ENCODE measurements at regions not wholly inside any gene's neighbourhood (a gene's known extent, or its start where the extent isn't known, plus 50 kb on each side); places are given as distances from the start of the nearest gene placed in this dataset.

GRCh38 chr7:52652621-52653020 is 382.8 kb upstream of the POM121L12 start:
- no peak overlapping the region for H3K4me3 ChIP-seq (ENCODE audit: low read depth in 1 of 2, low read length in 2 of 2)
- no peaks in the 10 kb centered on the region for H3K27me3 ChIP-seq (ENCODE audit: low read depth, low read length)
- H3K27ac ChIP-seq (ENCODE audit: low read length), result no peak overlapping the region
- H3K4me1 ChIP-seq (ENCODE audit: control insufficient read depth in 1 of 2, insufficient read depth in 2 of 2, low read length in 2 of 2), result no peaks in the 10 kb centered on the region
- H3K36me3 ChIP-seq (ENCODE audit: control insufficient read depth in 1 of 2, insufficient read depth in 2 of 2, low read length in 2 of 2), result no peaks in the 10 kb centered on the region
- no peaks in the 10 kb centered on the region for H3K9me3 ChIP-seq (ENCODE audit: control insufficient read depth in 1 of 2, low read length in 2 of 2)

- Histone ChIP-seq H3K9me3 (ENCODE audit: control insufficient read depth in 1 of 2, low read length in 2 of 2) (peaks cover 0 to 4% of the 10 kb centered on the region in 2 donors), H3K36me3 (ENCODE audit: control insufficient read depth in 1 of 2, insufficient read depth in 2 of 2, low read length in 2 of 2) (no peaks in the 10 kb centered on the region), H3K4me3 (ENCODE audit: low read depth in 1 of 2, low read length in 2 of 2) (no peak overlapping the region), H3K27me3 (ENCODE audit: low read depth, low read length) (no peaks in the 10 kb centered on the region), H3K27ac (ENCODE audit: low read length) (no peak overlapping the region), H3K4me1 (ENCODE audit: control insufficient read depth in 1 of 2, insufficient read depth in 2 of 2, low read length in 2 of 2) (no peaks in the 10 kb centered on the region)
These were observed 386.6 kb upstream of the POM121L12 start for GRCh38 chr7:52648872-52649271.

- Histone ChIP-seq H3K4me3 (ENCODE audit: low read depth in 1 of 2, low read length in 2 of 2) (no peak overlapping the region), H3K36me3 (ENCODE audit: control insufficient read depth in 1 of 2, insufficient read depth in 2 of 2, low read length in 2 of 2) (no peaks in the 10 kb centered on the region), H3K9me3 (ENCODE audit: control insufficient read depth in 1 of 2, low read length in 2 of 2) (peaks cover 0 to 4% of the 10 kb centered on the region in 2 donors), H3K27me3 (ENCODE audit: low read depth, low read length) (no peaks in the 10 kb centered on the region), H3K27ac (ENCODE audit: low read length) (no peak overlapping the region), H3K4me1 (ENCODE audit: control insufficient read depth in 1 of 2, insufficient read depth in 2 of 2, low read length in 2 of 2) (no peaks in the 10 kb centered on the region)
These were observed 388.4 kb upstream of the POM121L12 start for GRCh38 chr7:52647046-52647445.

GRCh38 chr7:52639981-52640380 is 395.5 kb upstream of the POM121L12 start:
- Histone ChIP-seq H3K36me3 (ENCODE audit: control insufficient read depth in 1 of 2, insufficient read depth in 2 of 2, low read length in 2 of 2) (no peaks in the 10 kb centered on the region), H3K4me3 (ENCODE audit: low read depth in 1 of 2, low read length in 2 of 2) (no peak overlapping the region), H3K27ac (ENCODE audit: low read length) (no peak overlapping the region), H3K9me3 (ENCODE audit: control insufficient read depth in 1 of 2, low read length in 2 of 2) (no peaks in the 10 kb centered on the region), H3K27me3 (ENCODE audit: low read depth, low read length) (no peaks in the 10 kb centered on the region), H3K4me1 (ENCODE audit: control insufficient read depth in 1 of 2, insufficient read depth in 2 of 2, low read length in 2 of 2) (no peaks in the 10 kb centered on the region)

- Histone ChIP-seq H3K36me3 (ENCODE audit: control insufficient read depth in 1 of 2, insufficient read depth in 2 of 2, low read length in 2 of 2) (no peaks in the 10 kb centered on the region), H3K9me3 (ENCODE audit: control insufficient read depth in 1 of 2, low read length in 2 of 2) (no peaks in the 10 kb centered on the region), H3K27ac (ENCODE audit: low read length) (no peak overlapping the region), H3K27me3 (ENCODE audit: low read depth, low read length) (no peaks in the 10 kb centered on the region), H3K4me1 (ENCODE audit: control insufficient read depth in 1 of 2, insufficient read depth in 2 of 2, low read length in 2 of 2) (no peaks in the 10 kb centered on the region), H3K4me3 (ENCODE audit: low read depth in 1 of 2, low read length in 2 of 2) (no peak overlapping the region)
These were observed 396.3 kb upstream of the POM121L12 start for GRCh38 chr7:52639126-52639525.

GRCh38 chr7:52635021-52635420 is 400.4 kb upstream of the POM121L12 start:
- no peak overlapping the region for H3K27ac ChIP-seq (ENCODE audit: low read length)
- H3K27me3 ChIP-seq (ENCODE audit: low read depth, low read length), result no peaks in the 10 kb centered on the region
- H3K4me3 ChIP-seq (ENCODE audit: low read depth in 1 of 2, low read length in 2 of 2), result no peak overlapping the region
- H3K9me3 ChIP-seq (ENCODE audit: control insufficient read depth in 1 of 2, low read length in 2 of 2), result no peaks in the 10 kb centered on the region
- H3K4me1 ChIP-seq (ENCODE audit: control insufficient read depth in 1 of 2, insufficient read depth in 2 of 2, low read length in 2 of 2), result no peaks in the 10 kb centered on the region
- no peaks in the 10 kb centered on the region for H3K36me3 ChIP-seq (ENCODE audit: control insufficient read depth in 1 of 2, insufficient read depth in 2 of 2, low read length in 2 of 2)

- no peaks in the 10 kb centered on the region for H3K27me3 ChIP-seq (ENCODE audit: low read depth, low read length)
- no peaks in the 10 kb centered on the region for H3K9me3 ChIP-seq (ENCODE audit: control insufficient read depth in 1 of 2, low read length in 2 of 2)
- H3K27ac ChIP-seq (ENCODE audit: low read length), result no peak overlapping the region
- no peak overlapping the region for H3K4me3 ChIP-seq (ENCODE audit: low read depth in 1 of 2, low read length in 2 of 2)
- H3K4me1 ChIP-seq (ENCODE audit: control insufficient read depth in 1 of 2, insufficient read depth in 2 of 2, low read length in 2 of 2), result no peaks in the 10 kb centered on the region
- no peaks in the 10 kb centered on the region for H3K36me3 ChIP-seq (ENCODE audit: control insufficient read depth in 1 of 2, insufficient read depth in 2 of 2, low read length in 2 of 2)
These were observed 414.6 kb upstream of the POM121L12 start for GRCh38 chr7:52620849-52621248.

- Histone ChIP-seq H3K4me1 (ENCODE audit: control insufficient read depth in 1 of 2, insufficient read depth in 2 of 2, low read length in 2 of 2) (no peaks in the 10 kb centered on the region), H3K27me3 (ENCODE audit: low read depth, low read length) (no peaks in the 10 kb centered on the region), H3K27ac (ENCODE audit: low read length) (no peak overlapping the region), H3K4me3 (ENCODE audit: low read depth in 1 of 2, low read length in 2 of 2) (no peak overlapping the region), H3K36me3 (ENCODE audit: control insufficient read depth in 1 of 2, insufficient read depth in 2 of 2, low read length in 2 of 2) (no peaks in the 10 kb centered on the region), H3K9me3 (ENCODE audit: control insufficient read depth in 1 of 2, low read length in 2 of 2) (no peaks in the 10 kb centered on the region)
These were observed 418.9 kb upstream of the POM121L12 start for GRCh38 chr7:52616552-52616951.

- Histone ChIP-seq H3K4me1 (ENCODE audit: control insufficient read depth in 1 of 2, insufficient read depth in 2 of 2, low read length in 2 of 2) (no peaks in the 10 kb centered on the region), H3K4me3 (ENCODE audit: low read depth in 1 of 2, low read length in 2 of 2) (no peak overlapping the region), H3K9me3 (ENCODE audit: control insufficient read depth in 1 of 2, low read length in 2 of 2) (peaks cover 0 to 3% of the 10 kb centered on the region in 2 donors), H3K36me3 (ENCODE audit: control insufficient read depth in 1 of 2, insufficient read depth in 2 of 2, low read length in 2 of 2) (no peaks in the 10 kb centered on the region), H3K27me3 (ENCODE audit: low read depth, low read length) (no peaks in the 10 kb centered on the region), H3K27ac (ENCODE audit: low read length) (no peak overlapping the region)
These were observed 420.3 kb upstream of the POM121L12 start for GRCh38 chr7:52615021-52615695.

- Histone ChIP-seq H3K36me3 (ENCODE audit: control insufficient read depth in 1 of 2, insufficient read depth in 2 of 2, low read length in 2 of 2) (no peaks in the 10 kb centered on the region), H3K4me1 (ENCODE audit: control insufficient read depth in 1 of 2, insufficient read depth in 2 of 2, low read length in 2 of 2) (no peaks in the 10 kb centered on the region), H3K27me3 (ENCODE audit: low read depth, low read length) (no peaks in the 10 kb centered on the region), H3K4me3 (ENCODE audit: low read depth in 1 of 2, low read length in 2 of 2) (no peak overlapping the region), H3K27ac (ENCODE audit: low read length) (no peak overlapping the region), H3K9me3 (ENCODE audit: control insufficient read depth in 1 of 2, low read length in 2 of 2) (peaks cover 0 to 3% of the 10 kb centered on the region in 2 donors)
These were observed 425.9 kb upstream of the POM121L12 start for GRCh38 chr7:52609511-52609910.

- H3K27me3 ChIP-seq (ENCODE audit: low read depth, low read length), result no peaks in the 10 kb centered on the region
- H3K4me3 ChIP-seq (ENCODE audit: low read depth in 1 of 2, low read length in 2 of 2), result no peak overlapping the region
- no peaks in the 10 kb centered on the region for H3K4me1 ChIP-seq (ENCODE audit: control insufficient read depth in 1 of 2, insufficient read depth in 2 of 2, low read length in 2 of 2)
- H3K27ac ChIP-seq (ENCODE audit: low read length), result no peak overlapping the region
- H3K36me3 ChIP-seq (ENCODE audit: control insufficient read depth in 1 of 2, insufficient read depth in 2 of 2, low read length in 2 of 2), result no peaks in the 10 kb centered on the region
- no peaks in the 10 kb centered on the region for H3K9me3 ChIP-seq (ENCODE audit: control insufficient read depth in 1 of 2, low read length in 2 of 2)
These were observed 442.7 kb upstream of the POM121L12 start for GRCh38 chr7:52592698-52593097.

GRCh38 chr7:52586704-52587103 is 448.7 kb upstream of the POM121L12 start:
- Histone ChIP-seq H3K27ac (ENCODE audit: low read length) (no peak overlapping the region), H3K9me3 (ENCODE audit: control insufficient read depth in 1 of 2, low read length in 2 of 2) (peaks cover 0 to 5% of the 10 kb centered on the region in 2 donors), H3K4me3 (ENCODE audit: low read depth in 1 of 2, low read length in 2 of 2) (no peak overlapping the region), H3K27me3 (ENCODE audit: low read depth, low read length) (no peaks in the 10 kb centered on the region), H3K36me3 (ENCODE audit: control insufficient read depth in 1 of 2, insufficient read depth in 2 of 2, low read length in 2 of 2) (no peaks in the 10 kb centered on the region), H3K4me1 (ENCODE audit: control insufficient read depth in 1 of 2, insufficient read depth in 2 of 2, low read length in 2 of 2) (no peaks in the 10 kb centered on the region)

All from muscle layer of duodenum (tissue), 2 donors.